Memory B cell (primary cell): ENCODE measurements at regions not wholly inside any gene's neighbourhood (a gene's known extent, or its start where the extent isn't known, plus 50 kb on each side); places are given as distances from the start of the nearest gene placed in this dataset.

Source experiments
- ATAC-seq: fragments of 150-1000 bp; cut with Tn5 transposase; 2 replicates; pipeline ENCODE4 v1.10.0; 2021; ENCODE audit warnings: low read depth, mild to moderate bottlenecking, moderate library complexity
- DNase-seq, 2 donors: peaks; one replicate each; pipeline ENCODE4 v3.0.0; 2022; ENCODE audit warnings: low spot score in 2 of 2
- H3K27ac Mint-ChIP-seq: one replicate; pipeline ENCODE4 v1.8.0; 2022; ENCODE audit warnings: mild to moderate bottlenecking, moderate library complexity, mixed read lengths
- H3K27me3 Mint-ChIP-seq: one replicate; pipeline ENCODE4 v1.8.0; 2022; ENCODE audit warnings: mixed read lengths
- H3K36me3 Mint-ChIP-seq: one replicate; pipeline ENCODE4 v1.8.0; 2022; ENCODE audit warnings: mild to moderate bottlenecking, mixed read lengths
- H3K4me1 Mint-ChIP-seq: one replicate; pipeline ENCODE4 v1.8.0; 2022; ENCODE audit warnings: mixed read lengths
- H3K4me3 Mint-ChIP-seq: one replicate; pipeline ENCODE4 v1.8.0; 2022; ENCODE audit warnings: mild to moderate bottlenecking, moderate library complexity, mixed read lengths
- H3K9me3 Mint-ChIP-seq: one replicate; pipeline ENCODE4 v1.8.0; 2022; ENCODE audit warnings: mixed read lengths

DNA sequence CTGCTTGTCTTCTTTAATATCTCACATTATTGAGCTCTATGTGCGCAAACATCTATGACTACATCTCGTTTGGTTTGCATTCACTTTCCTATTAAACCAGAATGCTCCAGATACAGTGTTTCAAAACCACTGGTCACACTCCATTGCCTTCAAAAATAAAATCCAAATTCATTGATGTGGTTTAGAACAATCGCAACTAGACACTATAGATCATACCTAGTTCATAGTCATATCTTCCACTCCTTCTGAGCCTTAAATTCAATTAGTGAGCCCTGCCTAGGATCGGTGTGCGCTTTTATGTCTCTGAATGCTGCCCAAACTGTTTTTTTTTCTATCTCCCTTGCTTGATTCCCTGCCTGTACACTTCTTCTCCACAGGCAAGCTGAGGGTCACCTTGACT is 238.5 kb upstream of the RGPD4 start:
- Mint-ChIP-seq H3K27ac (no peak overlapping the region), H3K36me3 (no peaks in the 10 kb centered on the region), H3K9me3 (peaks cover 2% of the 10 kb centered on the region), H3K4me3 (no peak overlapping the region), H3K4me1 (no peaks in the 10 kb centered on the region), H3K27me3 (no peaks in the 10 kb centered on the region)
- ATAC-seq (no peak), DNase-seq (no peak)

DNA sequence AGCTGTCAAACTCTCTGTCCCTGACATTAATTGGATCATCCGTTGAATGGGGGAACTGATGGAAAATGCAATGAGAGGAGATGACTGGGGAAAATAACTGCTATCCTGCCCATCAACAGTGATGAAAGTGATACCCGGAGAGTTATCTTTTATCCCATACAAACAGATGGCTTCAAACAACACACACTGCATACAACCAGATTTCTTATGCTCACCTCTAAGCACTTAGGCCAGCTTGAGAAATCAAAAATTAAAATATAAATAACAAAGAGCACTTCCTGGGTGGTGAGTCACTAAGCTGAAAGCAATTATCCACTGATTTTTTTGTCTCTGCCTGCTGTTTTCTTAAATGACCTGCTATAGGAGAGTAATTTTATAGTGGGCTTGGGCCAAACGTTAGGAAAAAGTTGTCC is 237.6 kb upstream of the RGPD4 start:
- no peak for DNase-seq
- H3K36me3 Mint-ChIP-seq: no peaks in the 10 kb centered on the region
- no peak for ATAC-seq
- no peak overlapping the region for H3K4me3 Mint-ChIP-seq
- no peaks in the 10 kb centered on the region for H3K27me3 Mint-ChIP-seq
- peaks cover 2% of the 10 kb centered on the region for H3K9me3 Mint-ChIP-seq
- H3K27ac Mint-ChIP-seq: no peak overlapping the region
- H3K4me1 Mint-ChIP-seq: no peaks in the 10 kb centered on the region

DNA sequence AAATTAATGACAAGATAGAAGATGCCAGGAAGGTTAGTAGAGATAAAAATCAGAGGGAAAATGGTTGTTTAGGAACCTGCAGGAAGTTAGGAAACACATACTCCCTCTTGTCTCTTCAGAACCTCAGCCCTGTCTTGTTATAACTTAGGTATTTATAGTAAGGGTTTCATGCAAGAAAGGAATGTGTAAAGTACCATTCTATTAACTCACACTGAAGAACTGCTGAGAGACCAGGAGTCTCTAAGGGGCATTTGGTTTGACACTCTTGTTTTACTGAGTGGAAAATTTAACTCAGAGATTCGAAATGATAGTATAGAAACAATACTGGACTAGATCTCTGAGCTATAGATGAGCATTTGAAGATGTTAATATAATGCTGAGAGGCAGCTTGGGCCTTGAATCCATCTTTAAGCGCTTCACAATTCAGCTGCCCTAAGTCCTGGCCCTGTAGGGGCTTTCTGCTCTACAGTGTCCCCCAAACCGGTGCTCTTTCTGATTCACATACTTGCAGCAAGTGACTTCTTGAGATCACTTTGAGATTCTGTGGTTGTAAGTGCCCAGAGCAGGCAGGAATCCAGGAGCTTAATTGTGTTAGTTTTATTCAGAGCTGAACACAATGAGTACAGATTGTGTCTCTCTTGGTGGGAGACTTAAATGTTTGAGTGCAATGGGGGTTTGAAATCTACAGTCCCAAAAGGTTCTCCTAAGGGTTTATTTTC is 235.0 kb upstream of the RGPD4 start:
- Mint-ChIP-seq H3K36me3 (no peaks in the 10 kb centered on the region), H3K4me3 (no peak overlapping the region), H3K4me1 (no peaks in the 10 kb centered on the region), H3K9me3 (peaks cover 5% of the 10 kb centered on the region), H3K27ac (no peak overlapping the region), H3K27me3 (no peaks in the 10 kb centered on the region)
- no peak for DNase-seq
- ATAC-seq: no peak

DNA sequence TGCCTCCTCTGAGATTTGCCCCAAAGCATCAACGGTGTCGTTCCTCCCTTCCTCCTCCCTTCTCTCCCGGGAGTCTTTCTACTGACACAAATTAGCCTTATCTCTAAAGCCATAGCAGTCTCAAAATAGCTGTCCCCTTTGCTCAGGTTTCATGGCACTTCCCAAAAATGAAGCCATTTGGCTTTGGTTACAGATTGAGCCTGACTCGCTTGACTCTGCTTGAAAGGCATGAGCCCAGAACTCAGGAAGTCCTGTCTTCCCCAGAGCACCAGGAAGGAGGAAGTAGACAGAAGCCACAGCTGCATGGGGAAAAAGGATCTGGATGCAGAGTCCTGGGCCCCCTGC is 234.4 kb upstream of the RGPD4 start:
- H3K4me1 Mint-ChIP-seq: no peaks in the 10 kb centered on the region

DNA sequence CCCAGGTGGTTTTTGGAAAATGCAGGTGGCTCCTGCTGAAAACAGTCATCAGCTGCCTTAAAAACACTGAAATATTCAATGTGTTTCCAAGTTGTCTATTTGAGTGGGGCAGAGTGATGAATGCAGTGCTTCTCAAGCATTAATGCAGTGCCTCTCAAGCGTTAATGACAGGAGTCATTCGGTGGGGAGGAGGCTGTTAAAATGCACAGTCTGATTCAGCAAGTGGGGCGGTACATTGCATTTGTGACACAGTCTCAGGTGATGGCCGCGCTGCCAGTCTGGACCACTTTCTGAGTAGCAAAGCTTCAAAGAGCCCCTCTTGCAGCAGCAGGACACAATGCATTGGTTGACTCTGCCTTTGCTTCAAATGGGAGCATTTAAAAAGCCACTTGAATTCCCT is 231.4 kb upstream of the RGPD4 start:
- ATAC-seq (no peak), DNase-seq (no peak)
- H3K9me3 Mint-ChIP-seq: peaks cover 5% of the 10 kb centered on the region
- H3K4me1 Mint-ChIP-seq: no peaks in the 10 kb centered on the region
- H3K27me3 Mint-ChIP-seq: no peaks in the 10 kb centered on the region
- H3K36me3 Mint-ChIP-seq: no peaks in the 10 kb centered on the region
- no peak overlapping the region for H3K27ac Mint-ChIP-seq
- no peak overlapping the region for H3K4me3 Mint-ChIP-seq

More for the DNA sequence above, 234.4 kb upstream of the RGPD4 start:
- Mint-ChIP-seq H3K9me3 (peaks cover 5% of the 10 kb centered on the region), H3K36me3 (no peaks in the 10 kb centered on the region), H3K4me3 (no peak overlapping the region), H3K27me3 (no peaks in the 10 kb centered on the region), H3K27ac (no peak overlapping the region)
- DNase-seq (no peak), ATAC-seq (no peak)

DNA sequence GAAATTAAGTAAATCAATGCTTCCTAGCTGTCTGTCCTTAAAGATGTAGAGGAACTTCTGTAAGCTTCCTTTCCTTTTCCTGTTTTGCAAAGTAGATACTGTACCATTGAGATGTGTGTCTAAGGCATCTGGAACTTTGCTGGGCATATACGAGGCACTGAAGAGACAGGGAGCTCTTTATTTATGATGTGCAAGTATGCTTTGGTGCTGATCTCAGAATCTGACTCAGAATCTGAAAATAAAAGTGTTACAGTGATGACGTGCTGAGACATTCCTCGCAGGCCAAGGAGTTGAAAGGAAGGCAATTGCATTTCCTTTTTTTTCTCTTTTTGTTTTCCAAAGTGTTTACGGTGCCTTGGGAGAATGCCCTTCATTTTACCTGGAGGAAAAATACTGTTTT is 230.9 kb upstream of the RGPD4 start:
- no peak for ATAC-seq
- Mint-ChIP-seq H3K4me3 (no peak overlapping the region), H3K27me3 (no peaks in the 10 kb centered on the region), H3K9me3 (peaks cover 5% of the 10 kb centered on the region), H3K36me3 (no peaks in the 10 kb centered on the region), H3K4me1 (no peaks in the 10 kb centered on the region), H3K27ac (no peak overlapping the region)
- DNase-seq: no peak

DNA sequence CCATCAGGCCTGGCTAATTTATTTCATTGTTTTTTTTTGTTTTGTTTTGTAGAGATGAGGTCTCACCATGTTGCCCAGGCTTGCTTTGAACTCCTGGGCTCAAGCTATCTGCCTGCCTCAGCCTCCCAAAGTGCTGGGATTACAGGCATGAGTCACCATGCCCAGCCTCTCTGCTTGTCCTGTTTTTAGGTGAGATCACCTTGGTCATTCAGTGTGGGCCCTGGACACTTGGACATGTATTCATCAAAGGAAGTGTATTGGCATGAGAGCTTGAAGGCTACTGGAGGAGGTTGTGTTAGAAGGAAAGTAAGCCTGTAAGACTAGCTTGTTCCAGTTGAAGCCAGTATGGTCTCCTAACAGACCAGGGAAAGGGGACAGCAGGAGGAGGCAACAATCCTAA is 229.2 kb upstream of the RGPD4 start:
- no peak for ATAC-seq
- no peak overlapping the region for H3K27ac Mint-ChIP-seq
- no peaks in the 10 kb centered on the region for H3K27me3 Mint-ChIP-seq
- peaks cover 10% of the 10 kb centered on the region for H3K9me3 Mint-ChIP-seq
- H3K4me1 Mint-ChIP-seq: no peaks in the 10 kb centered on the region
- no peak for DNase-seq
- no peaks in the 10 kb centered on the region for H3K36me3 Mint-ChIP-seq
- no peak overlapping the region for H3K4me3 Mint-ChIP-seq

DNA sequence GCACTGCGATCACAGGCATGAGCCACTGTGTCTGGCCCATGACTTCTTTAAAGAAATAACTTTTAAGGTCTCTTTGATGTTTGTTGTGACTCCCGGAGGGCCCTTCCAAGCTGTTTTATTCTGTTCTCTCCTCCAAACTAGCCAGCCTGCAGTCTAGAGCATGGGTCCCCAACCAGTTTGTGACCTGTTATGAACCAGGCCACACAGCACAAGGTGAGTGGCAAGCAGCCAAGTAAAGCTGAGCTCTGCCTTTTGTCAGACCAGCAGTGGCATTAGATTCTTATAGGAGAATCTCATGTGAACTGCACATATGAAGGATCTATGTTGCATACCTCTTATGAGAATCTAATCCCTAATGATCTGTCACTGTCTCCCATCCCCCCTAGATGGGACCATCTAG is 223.9 kb upstream of the RGPD4 start:
- Mint-ChIP-seq H3K27me3 (no peaks in the 10 kb centered on the region), H3K4me3 (no peak overlapping the region), H3K4me1 (no peaks in the 10 kb centered on the region), H3K27ac (no peak overlapping the region), H3K36me3 (no peaks in the 10 kb centered on the region), H3K9me3 (peaks cover 5% of the 10 kb centered on the region)
- DNase-seq (no peak), ATAC-seq (no peak)

DNA sequence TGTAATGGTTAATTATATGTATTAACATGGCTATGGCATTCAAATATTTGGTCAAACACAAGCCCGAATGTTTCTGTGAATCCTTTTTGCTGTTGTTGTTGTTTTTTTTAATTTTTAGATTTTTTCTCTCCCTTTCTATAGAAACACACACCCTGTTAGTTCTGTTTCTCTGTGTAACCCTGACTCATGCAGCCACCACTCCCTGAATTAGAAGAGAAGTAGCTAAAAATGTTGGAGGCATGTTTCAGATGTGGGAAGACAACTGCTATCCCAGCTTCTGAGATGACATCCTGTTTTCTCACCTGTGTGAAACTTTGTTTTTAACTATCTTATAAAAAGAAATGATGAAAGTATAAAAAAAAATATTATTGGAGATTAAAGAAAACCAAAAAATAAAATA is 219.6 kb upstream of the RGPD4 start:
- no peaks in the 10 kb centered on the region for H3K36me3 Mint-ChIP-seq
- no peaks in the 10 kb centered on the region for H3K4me1 Mint-ChIP-seq
- peaks cover 1% of the 10 kb centered on the region for H3K9me3 Mint-ChIP-seq
- DNase-seq (no peak), ATAC-seq (no peak)
- H3K4me3 Mint-ChIP-seq: no peak overlapping the region
- no peak overlapping the region for H3K27ac Mint-ChIP-seq
- H3K27me3 Mint-ChIP-seq: no peaks in the 10 kb centered on the region

DNA sequence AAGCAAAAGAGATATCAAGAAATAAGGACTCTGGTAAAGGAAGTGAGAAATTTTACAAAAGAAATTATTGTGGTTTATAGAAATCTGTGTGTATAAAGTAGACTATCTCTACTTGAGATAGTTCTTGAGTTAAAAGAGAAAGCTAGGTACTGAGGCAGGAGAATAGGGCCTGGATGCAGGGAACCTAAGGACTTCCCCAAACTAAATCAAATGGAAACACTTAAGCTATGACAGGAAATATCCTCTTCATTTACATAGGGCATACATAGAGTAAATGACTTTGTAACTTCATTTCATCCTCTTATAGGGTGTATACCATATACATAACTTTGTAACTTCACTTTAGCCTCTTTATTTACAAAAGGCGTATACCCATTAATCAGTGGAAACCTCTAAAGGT is 219.2 kb upstream of the RGPD4 start:
- Mint-ChIP-seq H3K27ac (no peak overlapping the region), H3K4me3 (no peak overlapping the region), H3K36me3 (no peaks in the 10 kb centered on the region), H3K4me1 (no peaks in the 10 kb centered on the region), H3K27me3 (no peaks in the 10 kb centered on the region), H3K9me3 (no peaks in the 10 kb centered on the region)
- DNase-seq (no peak), ATAC-seq (no peak)

DNA sequence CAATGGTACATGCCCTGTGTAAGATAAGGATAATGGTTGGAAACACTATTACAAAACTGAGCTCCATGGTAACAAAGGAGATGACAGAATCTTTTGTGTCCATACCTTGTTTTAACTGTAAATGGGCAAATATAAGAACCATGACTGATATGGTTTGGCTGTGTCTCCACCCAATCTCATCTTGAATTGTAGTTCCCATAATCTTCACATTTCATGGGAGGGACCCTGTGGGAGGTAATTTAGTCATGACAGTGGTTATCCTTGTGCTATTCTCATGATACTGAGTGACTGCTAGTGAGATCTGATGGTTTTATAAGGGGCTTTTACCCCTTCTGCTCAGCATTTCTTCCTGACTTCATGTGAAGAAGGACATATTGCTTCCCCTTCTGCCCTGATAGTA is 211.7 kb upstream of the RGPD4 start:
- Mint-ChIP-seq H3K27me3 (no peaks in the 10 kb centered on the region), H3K4me1 (no peaks in the 10 kb centered on the region), H3K9me3 (peaks cover 5% of the 10 kb centered on the region), H3K27ac (no peak overlapping the region), H3K4me3 (no peak overlapping the region), H3K36me3 (no peaks in the 10 kb centered on the region)
- DNase-seq: no peak
- ATAC-seq: no peak

DNA sequence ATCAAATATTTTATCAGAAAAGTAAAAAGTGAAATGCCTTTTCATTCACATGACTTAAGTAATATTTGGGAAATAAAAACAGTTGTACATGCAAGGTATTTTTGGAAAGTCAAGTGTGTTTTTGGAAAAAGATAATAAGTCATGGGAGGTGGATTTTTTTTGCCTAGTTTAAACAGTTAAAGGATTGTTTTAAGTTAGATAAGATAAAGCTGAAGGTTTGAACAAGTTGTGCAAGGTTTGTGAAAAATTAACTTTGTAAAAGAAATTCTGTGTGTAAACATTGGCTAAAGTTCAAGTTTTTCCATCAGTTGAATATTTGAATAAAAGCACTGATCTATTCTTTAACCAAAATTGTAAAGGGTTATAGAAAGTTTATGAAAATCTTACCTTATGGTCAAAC is 207.9 kb upstream of the RGPD4 start:
- no peaks in the 10 kb centered on the region for H3K36me3 Mint-ChIP-seq
- no peak overlapping the region for H3K27ac Mint-ChIP-seq
- DNase-seq (no peak), ATAC-seq (no peak)
- no peak overlapping the region for H3K4me3 Mint-ChIP-seq
- H3K27me3 Mint-ChIP-seq: no peaks in the 10 kb centered on the region
- peaks cover 7% of the 10 kb centered on the region for H3K9me3 Mint-ChIP-seq
- H3K4me1 Mint-ChIP-seq: no peaks in the 10 kb centered on the region

DNA sequence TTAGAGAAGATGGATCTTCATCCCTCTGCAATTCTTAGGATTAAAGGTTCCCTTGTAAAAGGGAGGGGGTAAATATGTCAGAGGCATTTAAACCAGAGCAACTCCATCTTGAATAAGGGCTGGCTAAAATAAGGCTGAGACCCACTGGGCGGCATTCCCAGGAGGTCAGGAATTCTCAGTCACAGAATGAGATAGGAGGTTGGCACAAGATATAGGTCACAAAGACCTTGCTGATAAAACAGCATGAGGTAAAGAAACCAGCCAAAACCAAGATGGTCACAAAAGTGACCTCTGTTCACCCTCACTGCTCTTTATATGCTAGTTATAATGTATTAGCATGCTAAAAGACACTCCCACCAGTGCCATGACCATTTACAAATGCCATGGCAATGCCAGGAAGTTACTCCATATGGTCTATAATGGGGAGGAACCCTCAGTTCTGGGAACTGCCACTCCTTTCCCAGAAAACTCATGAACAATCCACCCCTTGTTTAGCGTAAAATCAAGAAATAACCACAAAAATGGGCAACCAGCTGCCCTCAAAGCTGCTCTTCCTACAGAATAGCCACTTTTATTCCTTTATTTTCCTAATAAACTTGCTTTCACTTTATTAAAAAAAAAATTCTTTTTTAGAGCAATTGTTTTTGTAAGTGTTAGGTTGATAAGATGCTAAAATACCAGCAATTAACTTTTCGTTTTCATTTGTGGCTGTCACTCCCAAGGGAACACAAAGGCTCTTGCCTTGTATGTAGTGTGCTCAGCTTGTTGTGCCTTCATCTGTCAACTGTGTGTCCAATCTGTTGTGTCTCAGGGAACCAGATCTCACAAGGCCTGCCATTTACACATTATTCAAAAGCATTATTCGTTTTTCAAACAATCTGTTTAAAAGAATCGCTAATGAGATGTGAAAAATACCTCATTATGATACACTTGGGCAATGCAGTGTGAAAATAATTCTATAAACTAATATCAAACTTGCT is 205.2 kb upstream of the RGPD4 start:
- ATAC-seq: no peak

DNA sequence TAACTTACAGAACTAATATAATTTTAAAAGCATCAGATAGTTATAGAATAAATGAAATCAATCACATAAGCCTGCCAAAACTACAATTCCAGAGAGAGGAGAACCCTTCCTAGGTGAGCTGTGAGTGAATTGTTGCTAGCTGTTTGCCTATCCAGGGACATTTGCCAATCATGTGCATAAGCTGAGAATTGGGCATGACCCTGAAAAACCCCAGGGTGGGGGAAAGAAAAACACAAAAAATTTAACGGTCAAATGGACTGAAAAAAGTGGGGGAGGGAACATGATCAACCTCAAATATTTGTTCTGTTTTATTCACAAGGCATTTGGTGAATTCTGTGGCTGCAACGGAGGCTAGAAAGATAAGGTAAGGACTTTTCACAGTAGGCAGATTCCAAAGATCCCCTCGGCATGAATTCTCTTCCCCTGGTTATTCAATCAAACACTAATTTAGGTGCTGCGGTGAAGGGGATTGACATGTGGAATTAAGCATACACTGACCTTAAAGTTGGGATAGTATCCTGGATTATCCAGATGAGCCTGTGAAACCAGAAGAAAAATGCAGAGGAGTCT is 203.9 kb upstream of the RGPD4 start:
- H3K4me1 Mint-ChIP-seq: no peaks in the 10 kb centered on the region
- DNase-seq (no peak), ATAC-seq (no peak)
- H3K27ac Mint-ChIP-seq: no peak overlapping the region
- H3K36me3 Mint-ChIP-seq: no peaks in the 10 kb centered on the region
- H3K9me3 Mint-ChIP-seq: peaks cover 12% of the 10 kb centered on the region
- no peaks in the 10 kb centered on the region for H3K27me3 Mint-ChIP-seq
- no peak overlapping the region for H3K4me3 Mint-ChIP-seq

More for the DNA sequence above, 205.2 kb upstream of the RGPD4 start:
- H3K9me3 Mint-ChIP-seq: peaks cover 10% of the 10 kb centered on the region
- H3K27ac Mint-ChIP-seq: no peak overlapping the region
- no peaks in the 10 kb centered on the region for H3K27me3 Mint-ChIP-seq
- H3K36me3 Mint-ChIP-seq: no peaks in the 10 kb centered on the region
- H3K4me1 Mint-ChIP-seq: no peaks in the 10 kb centered on the region
- no peak overlapping the region for H3K4me3 Mint-ChIP-seq
- no peak for DNase-seq
